ENCODE measurements at regions not wholly inside any gene's neighbourhood (a gene's known extent, or its start where the extent isn't known, plus 50 kb on each side); places are given as distances from the start of the nearest gene placed in this dataset.

- no peak for TF ChIP-seq CTCF (IDR thresholded peaks at IDR 0.05)
- no peak for TF ChIP-seq ZFX (IDR thresholded peaks at IDR 0.05; ENCODE audit: borderline replicate concordance)
Observed at GRCh38 chr13:60343978-60344377, 53.0 kb upstream of the TDRD3 start.
